WTC11 (cell line): ENCODE measurements at regions not wholly inside any gene's neighbourhood (a gene's known extent, or its start where the extent isn't known, plus 50 kb on each side); places are given as distances from the start of the nearest gene placed in this dataset.

Experiments used
- ATAC-seq: fragments of 200-7000 bp; cut with Tn5 transposase; 2 replicates; pipeline ENCODE4 v1.10.0; 2021; ENCODE audit warnings: mild to moderate bottlenecking, moderate library complexity
- CTCF ChIA-PET: fragments of 300-600 bp; sonication (Branson Sonifier 250); formaldehyde crosslinking; loops from one replicate; lab custom pipeline; 2021; ENCODE audit warnings: antibody characterized with exemption; lab: Charles Lee
- POLR2A ChIA-PET: fragments of 350-600 bp; sonication (Branson Sonifier 250); formaldehyde crosslinking; loops from one replicate; lab custom pipeline; 2021; ENCODE audit warnings: antibody characterized with exemption; lab: Charles Lee
- DNase-seq: peaks from one replicate; pipeline ENCODE4 v3.0.0; 2021; ENCODE audit warnings: low spot score
- H3K27ac Mint-ChIP-seq: 2 replicates; pipeline ENCODE4 v1.8.0; 2021; ENCODE audit warnings: mixed read lengths
- H3K27me3 Mint-ChIP-seq: 2 replicates; pipeline ENCODE4 v1.8.0; 2021; ENCODE audit warnings: low read depth, mild to moderate bottlenecking, moderate library complexity, mixed read lengths
- H3K36me3 Mint-ChIP-seq: 2 replicates; pipeline ENCODE4 v1.8.0; 2021; ENCODE audit warnings: mixed read lengths
- H3K4me1 Mint-ChIP-seq: 2 replicates; pipeline ENCODE4 v1.8.0; 2022; ENCODE audit warnings: mixed read lengths
- H3K4me3 Mint-ChIP-seq: 2 replicates; pipeline ENCODE4 v1.8.0; 2021; ENCODE audit warnings: mild to moderate bottlenecking, moderate library complexity, mixed read lengths
- H3K9me3 Mint-ChIP-seq: 2 replicates; pipeline ENCODE4 v1.8.0; 2021; ENCODE audit warnings: mixed read lengths
- CREB1 ChIP-seq: sonication (generic); formaldehyde crosslinking; IDR thresholded peaks from 2 replicates; pipeline ENCODE4 v1.8.0; 2023; ENCODE audit warnings: mild to moderate bottlenecking, missing genetic modification reagents
- GABPB1 ChIP-seq: sonication (generic); formaldehyde crosslinking; IDR thresholded peaks from 2 replicates; pipeline ENCODE4 v1.8.1; 2023; ENCODE audit warnings: mild to moderate bottlenecking, missing genetic modification reagents
- GRHL2 ChIP-seq: fragments of 250-450 bp; sonication (Bioruptor Pico); IDR thresholded peaks from 2 replicates; pipeline ENCODE4 v1.8.0; 2022; ENCODE audit warnings: mild to moderate bottlenecking, moderate library complexity; ENCODE audit not compliant: insufficient replicate concordance, severe bottlenecking
- MXD4 ChIP-seq: fragments of 250-450 bp; sonication (Bioruptor Pico); IDR thresholded peaks from 2 replicates; pipeline ENCODE4 v1.8.0; 2021; ENCODE audit warnings: mild to moderate bottlenecking, moderate library complexity, borderline replicate concordance
- OVOL2 ChIP-seq: fragments of 250-450 bp; sonication (Bioruptor Pico); IDR thresholded peaks from 2 replicates; pipeline ENCODE4 v1.9.0; 2021; ENCODE audit warnings: mild to moderate bottlenecking, borderline replicate concordance
- SOX15 ChIP-seq: fragments of 250-450 bp; sonication (Bioruptor Pico); IDR thresholded peaks from 2 replicates; pipeline ENCODE4 v1.9.0; 2021; ENCODE audit warnings: mild to moderate bottlenecking
- TEAD4 ChIP-seq: sonication (generic); formaldehyde crosslinking; IDR thresholded peaks from 2 replicates; pipeline ENCODE4 v1.8.0; 2022; ENCODE audit warnings: mild to moderate bottlenecking, missing genetic modification reagents
- TP53 ChIP-seq: sonication (generic); formaldehyde crosslinking; IDR thresholded peaks from 2 replicates; pipeline ENCODE4 v1.8.1; 2023; ENCODE audit warnings: mild to moderate bottlenecking, missing genetic modification reagents
- ZNF219 ChIP-seq: sonication (generic); formaldehyde crosslinking; IDR thresholded peaks from 2 replicates; pipeline ENCODE4 v1.8.0; 2023; ENCODE audit warnings: missing genetic modification reagents, mild to moderate bottlenecking, borderline replicate concordance
- ZNF671 ChIP-seq: fragments of 250-450 bp; sonication (Bioruptor Pico); IDR thresholded peaks from 2 replicates; pipeline ENCODE4 v1.8.0; 2021; ENCODE audit warnings: mild to moderate bottlenecking
- TF ChIP-seq, protein P1 (sequence below): sonication (generic); formaldehyde crosslinking; IDR thresholded peaks from 2 replicates; pipeline ENCODE4 v1.8.0; 2022; ENCODE audit warnings: missing genetic modification reagents
- TF ChIP-seq, protein P2 (sequence below): sonication (generic); formaldehyde crosslinking; IDR thresholded peaks from 2 replicates; pipeline ENCODE4 v1.8.0; 2023; ENCODE audit warnings: missing genetic modification reagents, mild to moderate bottlenecking, borderline replicate concordance
- TF ChIP-seq, protein P3 (sequence below): fragments of 200-600 bp; IDR thresholded peaks from 2 replicates; pipeline ENCODE4 v1.8.0; 2022; ENCODE audit warnings: antibody characterized with exemption
- TF ChIP-seq, protein P4 (sequence below): sonication (generic); formaldehyde crosslinking; IDR thresholded peaks from 2 replicates; pipeline ENCODE4 v1.8.0; 2022; ENCODE audit warnings: mild to moderate bottlenecking, missing genetic modification reagents
- TF ChIP-seq, protein P5 (sequence below): sonication (generic); formaldehyde crosslinking; IDR thresholded peaks from 2 replicates; pipeline ENCODE4 v1.8.1; 2022; ENCODE audit warnings: mild to moderate bottlenecking, moderate library complexity, missing genetic modification reagents

DNA sequence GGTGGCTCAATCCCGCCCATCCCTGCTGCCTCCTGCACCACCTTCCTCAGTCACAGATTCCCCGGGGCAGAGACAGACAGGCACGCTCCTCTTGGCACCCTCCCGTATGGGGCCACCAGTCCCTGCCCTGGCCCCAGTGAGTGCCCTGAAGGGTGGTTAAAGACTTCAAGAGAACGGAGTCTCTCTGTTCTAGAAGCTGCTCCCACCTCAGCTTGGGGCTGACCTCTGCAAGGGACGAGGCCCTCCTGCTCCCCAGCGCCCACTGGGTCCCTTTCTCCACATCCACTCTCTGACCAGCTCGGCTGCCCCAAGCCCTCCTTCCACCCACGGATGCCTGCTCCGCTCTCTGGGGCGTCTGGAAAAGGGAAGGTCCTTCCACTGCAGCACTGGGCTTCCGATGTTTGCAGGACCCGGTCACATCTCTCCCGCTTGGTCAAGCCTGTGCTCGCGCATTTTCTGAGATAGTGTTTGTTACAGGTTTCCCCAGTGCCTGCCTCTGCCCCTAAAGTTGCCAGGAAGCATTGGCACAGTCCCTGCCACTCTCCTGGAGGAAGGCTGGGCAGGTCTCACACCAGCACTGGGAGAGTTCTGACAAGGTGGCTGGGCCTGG lies 1487.9 kb downstream of the TBC1D22A start (continued):
- TF ChIP-seq, protein P1, sequence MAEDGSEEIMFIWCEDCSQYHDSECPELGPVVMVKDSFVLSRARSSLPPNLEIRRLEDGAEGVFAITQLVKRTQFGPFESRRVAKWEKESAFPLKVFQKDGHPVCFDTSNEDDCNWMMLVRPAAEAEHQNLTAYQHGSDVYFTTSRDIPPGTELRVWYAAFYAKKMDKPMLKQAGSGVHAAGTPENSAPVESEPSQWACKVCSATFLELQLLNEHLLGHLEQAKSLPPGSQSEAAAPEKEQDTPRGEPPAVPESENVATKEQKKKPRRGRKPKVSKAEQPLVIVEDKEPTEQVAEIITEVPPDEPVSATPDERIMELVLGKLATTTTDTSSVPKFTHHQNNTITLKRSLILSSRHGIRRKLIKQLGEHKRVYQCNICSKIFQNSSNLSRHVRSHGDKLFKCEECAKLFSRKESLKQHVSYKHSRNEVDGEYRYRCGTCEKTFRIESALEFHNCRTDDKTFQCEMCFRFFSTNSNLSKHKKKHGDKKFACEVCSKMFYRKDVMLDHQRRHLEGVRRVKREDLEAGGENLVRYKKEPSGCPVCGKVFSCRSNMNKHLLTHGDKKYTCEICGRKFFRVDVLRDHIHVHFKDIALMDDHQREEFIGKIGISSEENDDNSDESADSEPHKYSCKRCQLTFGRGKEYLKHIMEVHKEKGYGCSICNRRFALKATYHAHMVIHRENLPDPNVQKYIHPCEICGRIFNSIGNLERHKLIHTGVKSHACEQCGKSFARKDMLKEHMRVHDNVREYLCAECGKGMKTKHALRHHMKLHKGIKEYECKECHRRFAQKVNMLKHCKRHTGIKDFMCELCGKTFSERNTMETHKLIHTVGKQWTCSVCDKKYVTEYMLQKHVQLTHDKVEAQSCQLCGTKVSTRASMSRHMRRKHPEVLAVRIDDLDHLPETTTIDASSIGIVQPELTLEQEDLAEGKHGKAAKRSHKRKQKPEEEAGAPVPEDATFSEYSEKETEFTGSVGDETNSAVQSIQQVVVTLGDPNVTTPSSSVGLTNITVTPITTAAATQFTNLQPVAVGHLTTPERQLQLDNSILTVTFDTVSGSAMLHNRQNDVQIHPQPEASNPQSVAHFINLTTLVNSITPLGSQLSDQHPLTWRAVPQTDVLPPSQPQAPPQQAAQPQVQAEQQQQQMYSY (CRISPR knock-in tag) = no peak
- TF ChIP-seq, protein P2, sequence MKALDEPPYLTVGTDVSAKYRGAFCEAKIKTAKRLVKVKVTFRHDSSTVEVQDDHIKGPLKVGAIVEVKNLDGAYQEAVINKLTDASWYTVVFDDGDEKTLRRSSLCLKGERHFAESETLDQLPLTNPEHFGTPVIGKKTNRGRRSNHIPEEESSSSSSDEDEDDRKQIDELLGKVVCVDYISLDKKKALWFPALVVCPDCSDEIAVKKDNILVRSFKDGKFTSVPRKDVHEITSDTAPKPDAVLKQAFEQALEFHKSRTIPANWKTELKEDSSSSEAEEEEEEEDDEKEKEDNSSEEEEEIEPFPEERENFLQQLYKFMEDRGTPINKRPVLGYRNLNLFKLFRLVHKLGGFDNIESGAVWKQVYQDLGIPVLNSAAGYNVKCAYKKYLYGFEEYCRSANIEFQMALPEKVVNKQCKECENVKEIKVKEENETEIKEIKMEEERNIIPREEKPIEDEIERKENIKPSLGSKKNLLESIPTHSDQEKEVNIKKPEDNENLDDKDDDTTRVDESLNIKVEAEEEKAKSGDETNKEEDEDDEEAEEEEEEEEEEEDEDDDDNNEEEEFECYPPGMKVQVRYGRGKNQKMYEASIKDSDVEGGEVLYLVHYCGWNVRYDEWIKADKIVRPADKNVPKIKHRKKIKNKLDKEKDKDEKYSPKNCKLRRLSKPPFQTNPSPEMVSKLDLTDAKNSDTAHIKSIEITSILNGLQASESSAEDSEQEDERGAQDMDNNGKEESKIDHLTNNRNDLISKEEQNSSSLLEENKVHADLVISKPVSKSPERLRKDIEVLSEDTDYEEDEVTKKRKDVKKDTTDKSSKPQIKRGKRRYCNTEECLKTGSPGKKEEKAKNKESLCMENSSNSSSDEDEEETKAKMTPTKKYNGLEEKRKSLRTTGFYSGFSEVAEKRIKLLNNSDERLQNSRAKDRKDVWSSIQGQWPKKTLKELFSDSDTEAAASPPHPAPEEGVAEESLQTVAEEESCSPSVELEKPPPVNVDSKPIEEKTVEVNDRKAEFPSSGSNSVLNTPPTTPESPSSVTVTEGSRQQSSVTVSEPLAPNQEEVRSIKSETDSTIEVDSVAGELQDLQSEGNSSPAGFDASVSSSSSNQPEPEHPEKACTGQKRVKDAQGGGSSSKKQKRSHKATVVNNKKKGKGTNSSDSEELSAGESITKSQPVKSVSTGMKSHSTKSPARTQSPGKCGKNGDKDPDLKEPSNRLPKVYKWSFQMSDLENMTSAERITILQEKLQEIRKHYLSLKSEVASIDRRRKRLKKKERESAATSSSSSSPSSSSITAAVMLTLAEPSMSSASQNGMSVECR (CRISPR knock-in tag) = no peak

DNA sequence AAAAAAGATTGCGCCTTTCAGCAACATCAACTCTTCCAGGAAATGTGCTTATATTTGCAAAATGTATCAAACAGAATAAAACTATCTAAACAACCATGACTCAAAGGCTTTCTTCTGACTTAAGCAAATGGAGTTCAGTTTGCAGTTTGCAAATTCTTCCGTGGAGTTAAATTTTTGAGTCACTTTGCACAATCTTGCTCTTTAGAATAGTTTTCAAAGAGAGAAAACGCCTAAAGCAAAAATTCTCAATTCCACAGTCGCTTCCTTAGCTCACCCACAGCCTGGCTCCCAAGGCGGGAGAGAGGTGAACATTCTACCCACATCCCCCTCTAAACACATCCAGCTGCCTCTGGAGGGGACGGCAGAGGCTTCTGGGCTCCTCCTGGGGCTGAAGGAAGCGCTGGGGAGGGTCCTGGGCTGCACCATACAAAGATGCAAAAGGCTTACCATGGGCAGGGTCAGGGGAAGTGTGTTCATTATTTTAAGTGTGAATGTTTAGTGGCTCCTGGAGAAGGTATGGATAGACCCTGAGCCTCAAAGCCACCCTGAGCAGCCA lies 1487.3 kb downstream of the TBC1D22A start:
- ChIA-PET CTCF (interaction anchor here (1.2 kb wide), 1 partner anchor 243 kb away, joined by 3 read pairs; no protein-coding TSS in a partner anchor), POLR2A (no interaction called here)
- no peak for ATAC-seq

More for the DNA sequence above, 1487.3 kb downstream of the TBC1D22A start:
- H3K9me3 Mint-ChIP-seq = no peaks in the 10 kb centered on the region
- no peaks in the 10 kb centered on the region for H3K36me3 Mint-ChIP-seq
- DNase-seq = no peak
- peaks cover 14% of the 10 kb centered on the region for H3K4me1 Mint-ChIP-seq
- H3K4me3 Mint-ChIP-seq = no peak overlapping the region
- H3K27ac Mint-ChIP-seq = no peak overlapping the region
- peaks cover 6% of the 10 kb centered on the region; the same call in 1 of the 2 replicates for H3K27me3 Mint-ChIP-seq
- TF ChIP-seq, protein P3, sequence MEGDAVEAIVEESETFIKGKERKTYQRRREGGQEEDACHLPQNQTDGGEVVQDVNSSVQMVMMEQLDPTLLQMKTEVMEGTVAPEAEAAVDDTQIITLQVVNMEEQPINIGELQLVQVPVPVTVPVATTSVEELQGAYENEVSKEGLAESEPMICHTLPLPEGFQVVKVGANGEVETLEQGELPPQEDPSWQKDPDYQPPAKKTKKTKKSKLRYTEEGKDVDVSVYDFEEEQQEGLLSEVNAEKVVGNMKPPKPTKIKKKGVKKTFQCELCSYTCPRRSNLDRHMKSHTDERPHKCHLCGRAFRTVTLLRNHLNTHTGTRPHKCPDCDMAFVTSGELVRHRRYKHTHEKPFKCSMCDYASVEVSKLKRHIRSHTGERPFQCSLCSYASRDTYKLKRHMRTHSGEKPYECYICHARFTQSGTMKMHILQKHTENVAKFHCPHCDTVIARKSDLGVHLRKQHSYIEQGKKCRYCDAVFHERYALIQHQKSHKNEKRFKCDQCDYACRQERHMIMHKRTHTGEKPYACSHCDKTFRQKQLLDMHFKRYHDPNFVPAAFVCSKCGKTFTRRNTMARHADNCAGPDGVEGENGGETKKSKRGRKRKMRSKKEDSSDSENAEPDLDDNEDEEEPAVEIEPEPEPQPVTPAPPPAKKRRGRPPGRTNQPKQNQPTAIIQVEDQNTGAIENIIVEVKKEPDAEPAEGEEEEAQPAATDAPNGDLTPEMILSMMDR = no peak
- TF ChIP-seq TEAD4 (no peak), GABPB1 (no peak), CREB1 (CRISPR knock-in tag) (no peak), TP53 (CRISPR knock-in tag) (no peak), OVOL2 (CRISPR knock-in tag) (no peak), ZNF671 (CRISPR knock-in tag) (no peak), MXD4 (CRISPR knock-in tag) (no peak), SOX15 (no peak), GRHL2 (CRISPR knock-in tag) (no peak), ZNF219 (CRISPR knock-in tag) (no peak)
- TF ChIP-seq, protein P4, sequence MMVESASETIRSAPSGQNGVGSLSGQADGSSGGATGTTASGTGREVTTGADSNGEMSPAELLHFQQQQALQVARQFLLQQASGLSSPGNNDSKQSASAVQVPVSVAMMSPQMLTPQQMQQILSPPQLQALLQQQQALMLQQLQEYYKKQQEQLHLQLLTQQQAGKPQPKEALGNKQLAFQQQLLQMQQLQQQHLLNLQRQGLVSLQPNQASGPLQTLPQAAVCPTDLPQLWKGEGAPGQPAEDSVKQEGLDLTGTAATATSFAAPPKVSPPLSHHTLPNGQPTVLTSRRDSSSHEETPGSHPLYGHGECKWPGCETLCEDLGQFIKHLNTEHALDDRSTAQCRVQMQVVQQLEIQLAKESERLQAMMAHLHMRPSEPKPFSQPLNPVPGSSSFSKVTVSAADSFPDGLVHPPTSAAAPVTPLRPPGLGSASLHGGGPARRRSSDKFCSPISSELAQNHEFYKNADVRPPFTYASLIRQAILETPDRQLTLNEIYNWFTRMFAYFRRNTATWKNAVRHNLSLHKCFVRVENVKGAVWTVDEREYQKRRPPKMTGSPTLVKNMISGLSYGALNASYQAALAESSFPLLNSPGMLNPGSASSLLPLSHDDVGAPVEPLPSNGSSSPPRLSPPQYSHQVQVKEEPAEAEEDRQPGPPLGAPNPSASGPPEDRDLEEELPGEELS (CRISPR knock-in tag) = no peak
- TF ChIP-seq, protein P5, sequence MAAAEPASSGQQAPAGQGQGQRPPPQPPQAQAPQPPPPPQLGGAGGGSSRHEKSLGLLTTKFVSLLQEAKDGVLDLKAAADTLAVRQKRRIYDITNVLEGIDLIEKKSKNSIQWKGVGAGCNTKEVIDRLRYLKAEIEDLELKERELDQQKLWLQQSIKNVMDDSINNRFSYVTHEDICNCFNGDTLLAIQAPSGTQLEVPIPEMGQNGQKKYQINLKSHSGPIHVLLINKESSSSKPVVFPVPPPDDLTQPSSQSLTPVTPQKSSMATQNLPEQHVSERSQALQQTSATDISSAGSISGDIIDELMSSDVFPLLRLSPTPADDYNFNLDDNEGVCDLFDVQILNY = no peak
